HG03439 (cell line): ENCODE measurements at regions not wholly inside any gene's neighbourhood (a gene's known extent, or its start where the extent isn't known, plus 50 kb on each side); places are given as distances from the start of the nearest gene placed in this dataset.
"Not testable (repeated sequence)": the region's sequence is repeated elsewhere in the genome, so short reads cannot be mapped to it uniquely, and the experiment has no call there.

Experiments used
- ATAC-seq: cut with Tn5 transposase; IDR thresholded peaks from one replicate; pipeline ENCODE4 v1.9.1; 2021; ENCODE audit warnings: mild to moderate bottlenecking, moderate library complexity; ENCODE audit not compliant: unreplicated experiment

DNA sequence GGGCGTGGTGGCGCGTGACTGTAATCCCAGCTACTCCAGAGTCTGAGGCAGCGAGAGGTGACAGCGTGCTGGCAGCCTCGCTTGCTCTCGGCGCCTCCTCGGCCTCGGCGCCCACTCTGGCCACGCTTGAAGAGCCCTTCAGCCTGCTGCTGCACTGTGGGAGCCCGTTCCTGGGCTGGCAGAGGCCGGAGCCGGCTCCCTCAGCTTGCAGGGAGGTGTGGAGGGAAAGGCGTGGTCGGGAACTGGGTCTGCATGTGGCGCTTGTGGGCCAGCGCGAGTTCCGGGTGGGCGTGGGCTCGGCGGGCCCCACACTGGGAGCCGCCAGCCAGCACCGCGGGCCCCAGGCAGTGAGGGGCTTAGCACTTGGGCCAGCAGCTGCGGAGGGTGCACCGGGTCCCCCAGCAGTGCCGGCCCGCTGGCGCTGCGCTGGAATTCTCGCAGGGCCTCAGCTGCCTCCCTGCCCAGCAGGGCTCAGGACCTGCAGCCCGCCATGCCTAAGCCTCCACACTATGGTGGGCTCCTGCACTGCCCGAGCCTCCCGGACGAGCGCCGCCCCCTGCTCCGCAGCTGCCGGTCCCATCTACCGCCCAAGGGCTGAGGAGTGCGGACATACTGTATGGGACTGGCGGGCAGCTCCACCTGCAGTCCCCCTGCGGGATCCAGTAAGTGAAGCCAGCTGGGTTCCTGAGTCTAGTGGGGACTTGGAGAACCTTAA is 1093.3 kb upstream of the CDH8 start:
- no peak for ATAC-seq

DNA sequence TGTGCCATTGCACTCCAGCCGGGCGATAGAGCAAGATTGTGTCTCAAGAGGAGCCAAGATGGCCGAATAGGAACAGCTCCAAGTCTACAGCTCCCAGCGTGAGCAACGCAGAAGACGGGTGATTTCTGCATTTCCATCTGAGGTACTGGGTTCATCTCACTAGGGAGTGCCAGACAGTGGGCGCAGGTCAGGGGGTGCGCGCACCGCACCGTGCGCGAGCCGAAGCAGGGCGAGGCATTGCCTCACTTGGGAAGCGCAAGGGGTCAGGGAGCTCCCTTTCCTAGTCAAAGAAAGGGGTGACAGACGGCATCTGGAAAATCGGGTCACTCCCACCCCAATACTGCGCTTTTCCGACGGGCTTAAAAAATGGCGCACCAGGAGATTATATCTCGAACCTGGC is 1083.7 kb upstream of the CDH8 start:
- ATAC-seq: not testable (repeated sequence)

DNA sequence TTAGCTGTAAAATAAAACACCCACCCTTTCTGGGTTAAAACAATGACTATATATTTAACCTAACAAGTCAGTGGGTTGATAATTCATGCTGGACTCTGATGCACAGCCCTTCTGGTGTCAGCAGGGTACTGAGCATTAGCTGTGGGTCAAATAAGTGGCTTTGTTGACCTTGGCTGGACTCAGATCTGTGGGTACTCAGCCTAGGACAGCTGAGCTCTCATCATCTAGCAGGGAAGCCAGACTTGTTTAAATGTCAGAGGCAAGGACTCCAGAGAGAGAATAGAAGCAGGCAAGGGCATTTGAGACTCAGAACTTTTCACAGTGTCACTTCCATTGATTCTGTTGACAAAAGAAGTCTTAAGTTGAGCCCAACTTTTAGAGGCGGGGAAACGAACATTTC is 1063.8 kb upstream of the CDH8 start:
- no peak for ATAC-seq

DNA sequence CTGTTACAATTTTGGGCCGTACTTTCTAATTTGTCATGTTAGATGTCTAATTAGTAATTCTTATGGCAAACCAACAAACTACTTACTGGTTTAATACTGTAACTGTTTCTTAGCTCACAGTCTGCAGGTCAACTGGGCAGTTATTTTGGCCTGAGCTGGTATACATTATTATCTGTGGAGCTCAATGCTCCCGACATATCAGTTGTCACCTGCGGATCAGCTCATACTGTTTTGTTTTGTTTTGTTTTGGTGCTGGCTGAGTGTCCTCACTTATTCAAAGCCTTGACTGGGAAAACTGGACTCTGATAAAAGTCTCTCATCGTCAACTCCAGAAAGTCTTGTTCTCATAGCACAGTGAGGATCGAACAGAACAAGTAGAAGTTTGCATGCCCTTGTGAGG is 1060.6 kb upstream of the CDH8 start:
- no peak for ATAC-seq

DNA sequence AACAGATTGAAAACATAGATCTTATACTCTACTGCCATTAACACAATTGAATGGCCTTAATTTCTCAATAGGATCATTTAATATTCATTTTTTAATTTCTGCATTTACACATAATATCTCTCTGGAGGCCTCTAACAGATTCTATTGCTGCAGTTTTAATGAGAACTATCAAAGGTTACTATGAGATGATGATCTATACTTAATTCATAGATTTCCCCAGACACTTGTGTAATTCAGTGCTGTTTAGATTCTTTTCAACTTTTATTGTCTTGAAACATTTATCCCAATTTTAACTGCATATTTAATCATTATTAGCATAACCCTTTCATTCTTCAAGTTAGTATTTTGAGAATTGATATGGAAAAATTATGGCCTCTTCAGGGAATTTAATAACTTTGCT is 1056.5 kb upstream of the CDH8 start:
- no peak for ATAC-seq

DNA sequence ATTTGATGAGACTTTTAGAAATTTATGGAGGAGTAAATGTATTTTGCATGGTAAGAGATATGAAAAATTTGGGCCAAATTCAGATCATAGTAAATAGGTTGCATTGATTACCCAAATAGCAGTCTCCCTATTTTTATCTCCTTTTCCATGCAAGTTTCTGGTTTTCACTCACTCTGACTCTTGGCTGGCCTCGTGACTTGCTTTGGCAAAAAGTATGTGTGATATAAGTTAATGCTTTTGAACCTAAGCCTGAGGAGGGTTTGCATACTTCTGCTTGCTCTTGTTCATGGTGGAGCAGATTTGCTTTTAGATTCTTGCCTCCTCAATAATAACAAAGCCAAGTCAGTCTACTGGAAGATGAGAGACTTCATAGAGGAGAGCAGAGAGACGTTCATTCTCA is 1045.9 kb upstream of the CDH8 start:
- no peak for ATAC-seq

DNA sequence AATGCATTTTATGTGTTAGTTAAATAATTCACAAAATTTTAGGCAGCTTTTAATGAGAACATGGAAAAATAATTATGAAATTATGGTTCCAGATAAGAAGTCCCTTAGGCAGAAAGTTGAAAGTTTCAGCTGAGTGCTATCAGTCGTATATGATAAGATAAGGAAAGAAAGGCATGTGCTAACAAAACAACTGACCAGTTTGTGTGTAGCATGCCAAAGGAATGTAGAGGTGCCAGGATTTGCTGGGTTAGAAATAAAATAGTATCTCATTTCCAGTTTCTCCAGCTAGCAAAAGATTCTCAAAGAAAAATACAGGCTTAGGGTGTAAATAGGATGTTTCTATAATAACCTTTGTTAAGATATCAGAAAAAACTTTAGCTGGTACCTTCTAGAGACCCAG is 1044.5 kb upstream of the CDH8 start:
- no peak for ATAC-seq

DNA sequence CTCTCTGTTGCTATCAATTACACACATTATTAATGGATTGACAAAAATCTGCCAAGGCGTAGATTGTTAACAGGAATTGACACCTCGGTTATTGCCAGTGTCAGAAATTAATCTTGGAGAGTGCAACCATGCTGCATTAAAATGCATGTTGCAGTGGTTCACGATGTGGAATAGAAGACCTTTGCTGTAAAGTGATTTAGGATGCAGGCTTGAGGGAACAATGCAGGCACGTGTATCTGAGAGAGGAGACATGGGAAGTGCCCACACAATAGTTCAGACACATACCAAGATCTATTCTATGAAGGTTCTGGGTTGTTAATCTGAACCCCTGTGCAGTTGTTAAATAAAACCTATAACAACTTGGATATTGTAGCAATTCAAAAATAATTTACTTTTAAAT is 1032.8 kb upstream of the CDH8 start:
- no peak for ATAC-seq

DNA sequence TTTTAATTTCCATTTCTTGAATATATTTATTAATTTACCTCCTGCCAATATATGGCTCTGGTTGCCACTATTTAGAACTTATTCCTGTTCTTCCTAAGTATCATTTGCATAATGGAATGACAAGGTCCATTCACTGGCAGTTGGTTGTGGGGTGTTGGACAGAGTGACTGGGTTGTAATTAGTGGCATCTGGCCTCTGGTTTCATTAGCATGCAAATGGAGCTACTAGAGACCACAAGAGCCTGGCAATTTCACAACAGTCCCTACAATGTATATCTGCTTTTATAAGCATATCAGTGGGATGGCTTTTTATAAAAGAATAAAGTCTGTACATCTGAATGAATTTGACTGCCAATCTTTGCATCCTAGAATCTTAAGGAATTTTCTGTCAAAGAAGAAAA is 1030.9 kb upstream of the CDH8 start:
- no peak for ATAC-seq

DNA sequence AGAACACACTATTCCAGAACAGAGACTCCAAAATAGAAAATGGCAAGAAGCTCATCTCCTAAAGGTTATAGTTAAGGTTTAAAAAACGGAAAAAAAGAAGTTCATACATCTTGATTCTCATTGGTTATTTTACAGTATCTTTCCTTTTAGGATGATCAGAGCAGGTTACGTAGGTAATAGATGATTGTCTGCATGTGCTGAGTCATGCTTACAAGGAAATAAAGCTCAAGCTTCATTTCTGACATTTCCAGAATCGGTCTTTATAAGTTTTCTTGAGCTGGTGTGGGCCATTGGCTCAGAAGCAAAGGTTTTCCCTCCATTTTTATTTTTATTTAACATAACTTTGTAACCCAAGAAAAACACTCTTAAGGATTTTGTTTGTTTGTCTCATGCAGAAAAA is 1030.3 kb upstream of the CDH8 start:
- ATAC-seq: no peak

DNA sequence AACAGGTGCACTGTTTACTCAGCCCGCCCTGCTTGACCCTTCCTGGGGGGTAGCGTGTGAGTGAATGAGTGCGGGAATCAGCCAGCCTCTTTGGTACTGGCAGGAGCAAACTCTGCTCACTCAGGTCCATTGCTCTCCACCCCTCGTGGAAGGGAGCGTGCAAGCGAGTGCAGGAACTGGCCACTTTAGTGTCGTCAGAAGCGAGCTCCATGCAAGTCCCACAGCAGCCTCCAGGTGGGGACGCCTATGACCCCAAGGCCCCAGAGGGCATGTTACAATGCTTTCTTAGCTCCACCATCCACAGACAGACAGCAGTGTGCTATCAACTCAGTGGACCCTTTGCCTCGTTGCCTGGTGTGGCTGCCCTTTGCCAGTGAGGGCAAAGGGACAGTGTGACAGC is 1025.1 kb upstream of the CDH8 start:
- ATAC-seq: no peak

DNA sequence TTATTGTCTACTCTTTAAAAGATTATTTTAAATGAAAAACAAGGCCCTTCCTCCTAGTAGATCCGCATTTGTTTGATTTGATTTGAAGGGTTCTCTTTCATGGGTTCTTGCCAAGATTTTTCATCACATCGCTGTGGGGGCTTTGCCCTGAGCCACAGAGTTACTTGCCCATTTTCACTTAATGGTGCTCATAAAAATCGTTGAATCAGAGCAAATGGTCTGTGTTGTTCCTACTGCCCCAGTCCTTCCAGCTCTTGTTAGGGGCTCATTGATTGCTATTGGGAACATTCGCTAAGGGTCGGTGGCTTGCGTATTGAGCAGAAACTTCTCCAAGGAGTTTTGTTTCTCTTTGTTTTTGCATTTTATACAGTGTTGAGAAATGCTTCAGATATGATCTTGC is 1023.4 kb upstream of the CDH8 start:
- ATAC-seq: no peak

DNA sequence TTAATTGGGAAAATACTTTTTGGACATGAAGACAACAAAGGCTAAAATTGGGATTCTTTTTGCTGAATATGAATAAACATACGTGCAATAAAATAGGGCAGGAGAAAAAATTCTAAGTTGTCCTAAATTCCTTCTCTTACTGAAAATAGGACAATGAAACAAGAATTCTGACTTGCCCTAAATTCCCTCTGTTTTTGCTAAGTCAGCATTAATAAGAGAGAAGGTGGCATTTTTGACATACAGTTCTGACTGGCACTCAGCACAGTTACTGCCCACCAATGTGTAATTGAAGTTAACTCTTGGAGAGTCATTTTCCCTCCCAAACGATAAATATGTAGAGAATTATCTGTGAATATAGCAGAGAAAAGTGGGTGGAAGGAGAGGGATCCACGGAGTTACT is 1021.1 kb upstream of the CDH8 start:
- no peak for ATAC-seq

DNA sequence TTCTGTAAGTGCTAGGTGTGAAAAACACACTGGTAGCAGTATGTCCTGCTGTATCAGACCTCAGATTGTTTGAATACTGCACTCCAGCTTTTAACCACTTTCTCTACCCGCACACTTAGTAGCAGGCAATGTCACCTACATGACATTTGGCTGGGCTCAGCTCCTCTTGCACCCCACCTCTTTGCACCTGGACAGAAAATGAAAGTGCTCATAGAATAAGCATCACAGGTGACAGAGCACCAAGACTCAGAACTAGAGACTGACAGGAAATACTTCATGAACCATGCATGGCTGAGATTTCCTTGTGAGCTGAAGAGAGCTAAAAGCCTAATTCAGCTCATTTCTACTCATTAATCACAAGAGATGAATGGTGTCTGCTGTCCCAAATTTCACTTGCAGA is 1014.2 kb upstream of the CDH8 start:
- no peak for ATAC-seq

DNA sequence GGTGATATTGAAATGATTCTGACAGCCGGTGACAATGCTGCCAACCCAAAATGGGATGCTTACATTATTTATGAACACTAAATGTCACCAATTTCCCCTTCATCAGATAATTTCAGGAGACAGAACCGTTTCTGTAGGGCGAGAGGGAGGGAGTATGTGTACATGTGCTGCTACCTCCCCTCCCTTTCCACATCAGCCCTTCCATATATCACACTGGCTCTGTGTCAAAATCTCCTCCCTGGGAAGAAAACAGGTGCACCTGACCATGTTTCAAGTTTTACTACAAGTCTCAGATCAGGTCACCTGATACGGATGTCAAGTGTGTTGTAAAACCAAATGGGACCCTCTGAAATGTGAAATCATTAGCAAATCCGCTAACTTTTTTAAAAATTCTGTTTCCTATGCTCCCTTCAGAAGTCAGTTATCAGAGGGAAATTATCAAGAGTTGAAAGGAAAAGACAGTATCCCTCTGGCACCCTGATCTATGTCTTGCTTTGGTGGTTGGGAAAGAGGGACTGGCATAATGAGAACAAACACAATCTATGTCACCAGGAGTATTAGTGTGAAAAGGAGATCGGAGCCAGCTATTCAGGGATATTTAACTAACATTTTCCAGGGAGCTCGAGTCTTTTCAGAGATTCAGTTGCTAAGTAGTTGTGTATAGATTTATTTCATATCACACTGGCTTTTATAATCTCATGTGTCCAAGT is 1002.3 kb upstream of the CDH8 start:
- no peak for ATAC-seq

DNA sequence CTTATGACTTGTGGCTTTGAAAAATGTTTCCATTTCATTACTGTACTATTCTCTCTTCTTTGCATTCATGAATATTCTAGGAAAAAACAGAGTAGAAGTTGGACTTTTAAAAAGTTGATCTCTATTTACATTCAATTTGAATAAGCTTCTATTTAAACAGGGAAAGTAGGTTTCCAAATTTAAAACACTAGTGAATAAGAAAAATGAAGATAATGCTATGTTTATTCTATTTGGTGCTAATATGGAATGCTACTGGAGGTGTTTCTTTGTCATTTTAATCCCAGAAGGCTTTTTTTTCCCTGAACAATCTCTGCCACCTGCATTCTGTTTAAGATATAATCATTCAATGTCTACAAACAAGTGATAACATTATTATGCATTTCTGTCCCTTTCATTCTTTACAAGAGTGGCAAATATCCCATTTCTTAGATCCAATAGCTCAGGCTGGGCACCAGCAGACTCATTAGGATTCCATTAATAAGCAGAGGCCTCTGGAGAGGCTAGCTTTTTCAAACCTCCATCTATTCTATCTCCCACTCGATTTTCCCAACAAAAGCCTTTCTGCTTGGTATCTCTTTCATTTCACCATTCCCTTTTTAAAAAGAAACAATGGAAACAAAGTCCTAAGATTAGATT is 1001.6 kb upstream of the CDH8 start:
- ATAC-seq: no peak

DNA sequence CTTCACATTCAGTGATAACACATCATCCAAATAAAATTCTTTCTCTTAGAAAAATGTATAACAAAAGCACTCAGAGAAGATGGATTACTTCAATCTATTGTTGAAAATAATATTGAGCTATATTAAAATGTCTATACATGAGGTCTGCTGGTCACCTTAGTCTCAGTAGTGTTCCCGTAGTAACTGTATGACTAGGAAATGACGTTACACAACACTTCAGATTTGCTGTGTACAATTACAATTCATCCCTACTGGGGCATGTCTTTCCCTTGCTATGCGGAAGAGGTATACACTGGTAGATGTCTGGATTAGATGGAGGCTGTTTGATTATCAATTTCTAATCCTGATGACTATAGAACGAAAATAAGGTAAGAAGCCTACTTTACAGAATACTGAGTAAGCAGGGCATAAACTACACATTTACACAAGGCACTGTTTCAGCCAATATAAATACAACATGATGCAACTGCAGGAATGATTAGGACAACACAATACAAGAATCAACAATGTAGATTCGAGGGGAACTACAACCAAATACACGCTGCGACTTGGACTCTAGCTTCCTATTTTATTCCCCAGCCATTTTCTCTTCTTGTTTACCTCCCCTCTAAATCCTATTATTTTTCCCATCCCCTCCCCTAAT is 982.5 kb upstream of the CDH8 start:
- ATAC-seq: no peak

DNA sequence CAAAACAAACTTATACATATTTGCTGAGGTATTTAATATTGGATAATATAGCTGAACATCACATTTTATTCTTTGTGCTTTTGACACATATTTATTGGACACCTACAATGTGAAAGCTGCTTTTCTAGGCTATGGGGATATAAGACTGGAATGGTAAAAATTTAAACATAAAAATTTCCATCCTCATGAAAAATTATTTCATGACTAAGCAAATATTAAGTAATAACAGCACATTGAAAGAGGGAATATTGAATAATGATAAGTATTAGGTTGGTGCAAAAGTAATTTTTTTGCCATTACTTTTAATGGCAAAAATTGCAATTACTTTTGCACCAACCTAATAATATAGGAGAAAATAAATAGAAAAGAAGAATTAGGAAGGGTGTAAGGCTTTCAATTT is 972.5 kb upstream of the CDH8 start:
- ATAC-seq: no peak

DNA sequence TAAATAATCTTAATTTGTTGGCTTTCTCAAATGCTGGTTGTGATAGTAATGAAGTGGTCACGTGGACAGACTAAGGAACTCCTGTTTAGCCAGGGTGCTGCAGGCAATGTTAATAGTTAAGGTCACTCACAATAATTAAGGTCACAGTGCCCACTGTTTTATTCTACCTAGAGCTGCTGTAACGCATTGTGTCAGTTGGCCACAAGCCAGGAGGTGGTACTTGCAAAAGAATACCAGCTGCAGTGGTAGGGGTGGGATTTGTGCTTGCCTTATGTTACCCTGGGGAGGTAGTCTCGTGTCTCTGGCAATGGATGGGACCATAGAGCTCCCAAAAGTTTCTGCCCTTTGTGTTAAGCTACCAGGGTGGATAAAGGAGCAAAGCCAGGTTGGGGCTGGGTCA is 969.1 kb upstream of the CDH8 start:
- no peak for ATAC-seq

DNA sequence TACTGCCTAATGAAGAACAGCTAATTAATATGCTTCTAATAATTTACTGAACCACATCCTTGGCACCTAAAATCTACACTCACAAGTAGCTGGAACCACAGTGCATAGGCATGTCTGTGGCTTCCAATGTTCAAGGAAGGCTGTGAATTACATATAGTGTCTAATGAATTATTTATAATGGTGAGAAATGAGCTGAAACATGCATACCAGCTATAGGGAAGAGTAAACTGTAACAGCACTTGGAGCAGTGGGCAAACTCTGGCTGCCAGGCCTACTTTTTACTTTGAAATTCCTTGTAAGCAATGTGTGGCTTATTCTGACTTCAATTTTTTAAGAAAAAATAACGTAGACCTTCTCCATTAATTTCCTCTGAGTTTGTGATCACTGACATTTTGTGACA is 953.2 kb upstream of the CDH8 start:
- ATAC-seq: no peak

DNA sequence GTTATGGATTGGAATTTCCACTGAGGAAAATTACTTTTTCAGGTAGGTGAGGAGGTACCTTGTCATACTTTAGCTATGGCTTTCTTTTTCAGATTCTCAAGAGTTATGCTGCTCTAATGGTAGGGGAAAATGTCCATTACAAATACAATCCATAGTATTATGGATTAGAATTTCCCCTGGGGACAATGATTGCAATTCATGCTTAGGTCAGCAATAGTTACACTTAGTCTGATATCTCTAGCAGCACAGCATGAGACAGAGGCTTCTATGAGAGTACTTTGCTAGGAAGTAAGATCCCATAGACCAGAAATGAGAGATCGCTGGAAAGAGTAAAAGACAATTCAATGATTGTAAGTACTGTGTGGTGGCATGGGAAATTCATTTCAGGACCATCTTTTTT is 949.5 kb upstream of the CDH8 start:
- no peak for ATAC-seq

DNA sequence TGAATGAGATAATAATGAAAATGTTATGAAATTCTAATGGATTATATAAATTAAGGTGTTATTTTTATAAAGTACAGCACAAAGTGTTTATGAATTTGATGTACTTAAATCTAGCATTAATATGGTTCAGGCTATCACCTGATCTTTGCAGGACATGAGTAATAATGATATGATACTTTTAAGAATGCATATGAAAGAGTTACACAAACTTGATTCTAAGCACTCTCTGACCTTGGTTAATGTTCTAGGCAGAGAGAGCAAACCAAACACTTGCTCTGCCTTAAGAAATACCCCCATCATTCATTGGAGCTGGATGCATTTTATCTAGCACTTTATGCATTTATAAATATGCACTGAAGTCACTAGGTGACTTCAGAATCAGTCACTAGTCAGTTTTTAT is 942.2 kb upstream of the CDH8 start:
- no peak for ATAC-seq
